HCT116 (cell line): ENCODE measurements at regions not wholly inside any gene's neighbourhood (a gene's known extent, or its start where the extent isn't known, plus 50 kb on each side); places are given as distances from the start of the nearest gene placed in this dataset.

Experiments
- CTCF ChIP-seq, 3 experiments: fragments of 200-600 bp in 1 of 3; sonication (generic) in 1 of 3; IDR thresholded peaks in 2 of 3; conservative IDR thresholded peaks in 1 of 3; 2 replicates each; pipeline ENCODE4 v1.5.1; 2012 to 2017; ENCODE audit warnings: low read depth in 2 of 3, low read length in 2 of 3, antibody characterized with exemption in 1 of 3, borderline replicate concordance in 1 of 3, control low read depth in 1 of 3, mild to moderate bottlenecking in 1 of 3, mixed read lengths in 1 of 3, mixed run types in 1 of 3, moderate library complexity in 1 of 3; ENCODE audit not compliant: insufficient read depth in 1 of 3
- EZH2phosphoT487 ChIP-seq: fragments of 200-600 bp; IDR thresholded peaks from 2 replicates; pipeline ENCODE4 v1.6.1; 2018; ENCODE audit warnings: antibody characterized with exemption, borderline replicate concordance
- POLR2A ChIP-seq: IDR thresholded peaks from 2 replicates; pipeline ENCODE4 v1.7.0; 2011; ENCODE audit warnings: borderline replicate concordance; ENCODE audit not compliant: insufficient read depth, insufficient read length; ENCODE audit errors: extremely low read depth
- ZFX ChIP-seq: fragments of 450-650 bp; IDR thresholded peaks from 2 replicates; pipeline ENCODE4 v1.6.1; 2017
- TF ChIP-seq, protein P1 (sequence below): IDR thresholded peaks from 2 replicates; pipeline ENCODE4 v1.6.1; 2012; ENCODE audit warnings: low read depth

GRCh38 chr13:23988546-23989122, 91.3 kb upstream of the C1QTNF9B start:
- TF ChIP-seq EZH2phosphoT487 (no peak), ZFX (no peak), POLR2A (no peak), CTCF (IDR thresholded peaks at IDR 0.05 in 2 of 3, conservative IDR thresholded peaks at IDR 0.05 in 1 of 3; ENCODE audit: borderline replicate concordance in 1 of 3, insufficient read depth in 1 of 3, low read depth in 2 of 3, low read length in 2 of 3) (no peak)
- TF ChIP-seq, protein P1, sequence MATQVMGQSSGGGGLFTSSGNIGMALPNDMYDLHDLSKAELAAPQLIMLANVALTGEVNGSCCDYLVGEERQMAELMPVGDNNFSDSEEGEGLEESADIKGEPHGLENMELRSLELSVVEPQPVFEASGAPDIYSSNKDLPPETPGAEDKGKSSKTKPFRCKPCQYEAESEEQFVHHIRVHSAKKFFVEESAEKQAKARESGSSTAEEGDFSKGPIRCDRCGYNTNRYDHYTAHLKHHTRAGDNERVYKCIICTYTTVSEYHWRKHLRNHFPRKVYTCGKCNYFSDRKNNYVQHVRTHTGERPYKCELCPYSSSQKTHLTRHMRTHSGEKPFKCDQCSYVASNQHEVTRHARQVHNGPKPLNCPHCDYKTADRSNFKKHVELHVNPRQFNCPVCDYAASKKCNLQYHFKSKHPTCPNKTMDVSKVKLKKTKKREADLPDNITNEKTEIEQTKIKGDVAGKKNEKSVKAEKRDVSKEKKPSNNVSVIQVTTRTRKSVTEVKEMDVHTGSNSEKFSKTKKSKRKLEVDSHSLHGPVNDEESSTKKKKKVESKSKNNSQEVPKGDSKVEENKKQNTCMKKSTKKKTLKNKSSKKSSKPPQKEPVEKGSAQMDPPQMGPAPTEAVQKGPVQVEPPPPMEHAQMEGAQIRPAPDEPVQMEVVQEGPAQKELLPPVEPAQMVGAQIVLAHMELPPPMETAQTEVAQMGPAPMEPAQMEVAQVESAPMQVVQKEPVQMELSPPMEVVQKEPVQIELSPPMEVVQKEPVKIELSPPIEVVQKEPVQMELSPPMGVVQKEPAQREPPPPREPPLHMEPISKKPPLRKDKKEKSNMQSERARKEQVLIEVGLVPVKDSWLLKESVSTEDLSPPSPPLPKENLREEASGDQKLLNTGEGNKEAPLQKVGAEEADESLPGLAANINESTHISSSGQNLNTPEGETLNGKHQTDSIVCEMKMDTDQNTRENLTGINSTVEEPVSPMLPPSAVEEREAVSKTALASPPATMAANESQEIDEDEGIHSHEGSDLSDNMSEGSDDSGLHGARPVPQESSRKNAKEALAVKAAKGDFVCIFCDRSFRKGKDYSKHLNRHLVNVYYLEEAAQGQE, result no peak
